Motor neuron (in vitro differentiated cells): ENCODE measurements at regions not wholly inside any gene's neighbourhood (a gene's known extent, or its start where the extent isn't known, plus 50 kb on each side); places are given as distances from the start of the nearest gene placed in this dataset.
A peak's percentile ranks its signal among the peaks of the same experiment; 100 is the strongest.

Experiments
- ATAC-seq, 8 experiments: fragments of 200-7000 bp; cut with Tn5 transposase; replicated peaks in 6 of 8; 2 replicates each; pipeline ENCODE4 v1.8.0; 2021; ENCODE audit warnings: mild to moderate bottlenecking in 8 of 8, moderate library complexity in 8 of 8
- H3K27ac ChIP-seq, 2 donors: fragments of 250-450 bp; sonication (Bioruptor Pico); 2 replicates each; pipeline ENCODE4 v1.9.0; 2021; ENCODE audit warnings: antibody characterized with exemption in 2 of 2, mild to moderate bottlenecking in 2 of 2, moderate library complexity in 1 of 2
- H3K4me1 ChIP-seq, 2 donors: fragments of 250-450 bp; sonication (Bioruptor Pico); replicated peaks in 1 of 2; 2 replicates each; pipeline ENCODE4 v1.6.1; 2021; ENCODE audit warnings: antibody characterized with exemption in 2 of 2, mild to moderate bottlenecking in 2 of 2, moderate library complexity in 1 of 2
- H3K4me3 ChIP-seq, 5 donors: fragments of 250-450 bp; sonication (Bioruptor Pico); 2 replicates each; pipeline ENCODE4 v1.9.0; 2021; ENCODE audit warnings: antibody characterized with exemption in 5 of 5, mild to moderate bottlenecking in 5 of 5, moderate library complexity in 4 of 5
- WGBS, 10 experiments: fragments of 450-650 bp; shearing (Covaris generic); methylation state at CpG; one replicate each; pipeline ENCODE4 v1.0.0; 2022; 5-methylcytosine and 5-hydroxymethylcytosine counted together
- in situ Hi-C, 9 experiments: fragments of 400-800 bp; cut with MboI; loops; one replicate each; pipeline ENCODE4 v1.15.0; 2021; ENCODE audit warnings: low sequenced_read_pairs in 9 of 9, low pct_unique_long_range_greater_than_20kb in 2 of 9; ENCODE audit not compliant: unreplicated experiment in 9 of 9

DNA sequence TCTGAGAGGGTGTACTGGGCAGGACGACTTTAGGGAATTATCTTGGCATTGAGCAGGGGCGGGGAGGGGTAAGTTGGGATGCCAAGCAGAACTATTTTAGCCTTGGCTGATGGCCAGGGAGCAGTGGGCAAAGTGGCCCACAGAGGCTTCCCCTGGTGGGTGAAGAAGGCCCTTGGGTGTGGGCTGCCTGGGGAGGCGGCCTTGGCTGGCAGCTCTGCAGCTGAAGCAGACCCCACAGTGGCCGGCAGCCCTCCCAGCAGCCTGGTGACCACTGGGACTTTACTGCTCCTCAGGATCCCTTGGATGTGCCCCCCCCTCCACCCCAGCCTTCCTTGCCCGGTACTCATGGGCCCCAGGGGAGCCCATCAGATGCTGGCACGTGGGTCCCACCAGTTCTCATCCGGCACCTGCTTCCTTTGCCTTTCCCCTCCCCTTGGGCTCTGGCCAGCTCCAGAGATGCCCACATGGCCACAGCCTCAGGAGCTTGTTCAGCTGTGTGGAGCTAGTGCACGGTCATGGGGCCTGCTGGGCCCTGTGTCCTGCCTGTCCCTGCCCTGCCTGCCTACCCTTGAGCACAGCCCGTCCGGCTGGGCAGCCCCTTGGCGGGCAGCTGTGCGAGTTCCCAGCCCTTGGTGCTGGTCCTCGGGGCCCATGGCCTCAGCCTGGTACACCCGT lies 122.1 kb upstream of the HS6ST1 start:
- peaks cover 62 to 75% of the 10 kb centered on the region in 2 donors for H3K4me1 ChIP-seq
- WGBS, 10 experiments = 50 to 100% (median 93%) methylated on average over 1 to 5 of the region's 14 CpGs; no CpG with 5 or more reads in 5 of the 10 experiments
- H3K4me3 ChIP-seq = no peak overlapping the region
- no peak for ATAC-seq
- no peak overlapping the region for H3K27ac ChIP-seq
- in situ Hi-C loops = no loop called here

DNA sequence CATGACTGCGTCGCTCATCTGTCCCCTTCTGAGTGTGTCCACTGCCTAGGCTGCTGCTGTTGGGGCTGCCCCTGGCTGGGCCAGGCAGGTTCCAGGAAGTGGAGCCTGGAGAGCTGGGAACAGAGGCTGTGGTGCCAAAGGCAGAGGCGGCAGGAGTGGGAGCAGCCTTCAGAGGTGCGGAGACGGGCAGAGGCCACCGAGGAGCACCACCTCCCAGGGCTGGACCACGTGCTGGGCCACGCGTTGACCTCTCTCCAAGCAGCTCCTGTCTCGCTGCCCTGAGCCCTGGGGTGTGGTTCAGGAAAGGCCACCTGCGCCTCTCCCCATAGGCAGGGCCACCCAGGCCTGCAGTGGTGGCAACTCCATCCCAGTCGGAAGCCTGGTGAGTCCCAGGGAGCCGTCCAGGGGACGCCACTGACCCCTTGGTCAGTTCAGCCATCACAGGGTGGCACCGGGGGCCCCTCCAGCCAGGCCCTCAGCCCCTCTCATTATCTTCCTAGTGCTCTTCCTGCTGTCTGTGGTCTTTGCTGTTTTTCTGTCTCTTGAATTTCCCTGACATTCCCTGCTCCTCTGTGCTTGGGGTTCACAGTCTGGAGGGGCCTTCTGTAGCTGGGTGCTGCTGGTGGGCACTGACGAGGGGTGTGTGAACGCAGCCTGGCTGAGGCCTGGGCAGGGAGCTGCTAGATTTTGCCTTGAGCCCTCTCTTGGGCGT lies 122.8 kb upstream of the HS6ST1 start:
- Histone ChIP-seq H3K4me3 (no peak overlapping the region), H3K4me1 (peaks cover 62 to 74% of the 10 kb centered on the region in 2 donors), H3K27ac (no peak overlapping the region)
- ATAC-seq = no peak
- in situ Hi-C loops = no loop called here
- WGBS, 10 experiments = 33 to 100% (median 94%) methylated on average over 1 to 4 of the region's 18 CpGs; no CpG with 5 or more reads in 4 of the 10 experiments

DNA sequence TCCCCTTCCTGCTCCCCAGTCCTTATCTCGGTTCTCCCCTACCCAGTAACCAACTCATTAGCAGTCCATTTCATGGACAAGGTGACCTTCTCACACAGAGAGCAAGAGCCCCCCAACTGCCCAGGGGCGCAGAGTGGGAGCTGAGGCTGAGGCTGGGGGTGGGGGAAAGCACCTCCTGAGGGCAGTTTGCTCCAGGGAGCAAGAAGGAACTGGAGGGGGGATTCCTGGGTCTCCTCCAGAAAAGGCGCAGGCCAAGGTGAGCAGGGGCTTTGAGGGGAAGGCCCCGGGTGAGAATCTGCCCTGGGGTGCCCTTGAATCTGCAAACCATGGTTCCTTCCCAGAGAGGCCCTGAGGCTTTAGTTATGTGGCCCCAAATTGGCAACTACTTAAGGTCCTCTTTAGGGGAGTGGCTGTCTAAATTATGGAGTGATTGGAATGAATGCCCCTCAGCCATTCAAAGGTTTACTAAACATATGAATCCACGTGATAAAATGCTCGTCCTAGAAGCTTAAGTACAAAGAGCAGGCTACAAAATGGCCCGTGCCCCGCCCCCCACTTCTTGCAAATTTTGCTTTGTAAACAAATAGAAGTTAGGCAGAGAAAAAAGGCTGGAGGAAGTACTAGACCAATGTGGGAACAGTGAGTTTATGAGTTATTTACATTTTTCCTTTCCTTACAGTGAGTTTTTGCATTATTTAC lies 123.5 kb upstream of the HS6ST1 start:
- Histone ChIP-seq H3K27ac (no peak overlapping the region), H3K4me3 (no peak overlapping the region), H3K4me1 (peaks cover 68 to 72% of the 10 kb centered on the region in 2 donors)
- ATAC-seq = peak in 3 of 8 experiments; percentile 4 to 79 (median 29)
- in situ Hi-C loops = no loop called here
- WGBS, 10 experiments = 23 to 83% (median 56%) methylated on average over 1 to 5 of the region's 8 CpGs; no CpG with 5 or more reads in 2 of the 10 experiments

DNA sequence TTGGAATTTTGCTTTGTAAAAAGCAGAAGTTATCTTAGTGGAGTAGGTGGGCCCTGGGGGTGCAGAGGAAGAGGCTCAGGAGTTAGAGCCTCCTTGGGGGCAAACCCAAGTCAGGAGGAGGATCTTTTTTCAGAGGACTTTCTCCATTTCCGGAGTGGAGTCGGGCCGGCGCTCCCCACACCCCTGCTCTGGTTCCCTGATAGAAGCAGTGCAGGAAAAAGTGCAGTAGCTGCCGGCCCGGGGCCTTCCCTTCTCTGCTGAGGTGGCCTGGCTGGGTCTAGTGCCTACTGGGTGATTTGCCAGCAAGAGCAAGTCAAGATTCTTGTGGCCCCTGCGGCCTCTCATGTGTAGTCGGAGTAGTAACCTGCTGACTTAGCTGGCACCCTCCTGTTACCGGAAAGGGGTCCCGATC lies 124.2 kb upstream of the HS6ST1 start:
- H3K27ac ChIP-seq = no peak overlapping the region
- 30 to 80% (median 59%) methylated on average over 3 to 7 of the region's 10 CpGs; no CpG with 5 or more reads in 6 of the 10 experiments for WGBS, 10 experiments
- in situ Hi-C loops = no loop called here
- no peak overlapping the region for H3K4me3 ChIP-seq
- no peak for ATAC-seq
- H3K4me1 ChIP-seq = peaks cover 71 to 74% of the 10 kb centered on the region in 2 donors

DNA sequence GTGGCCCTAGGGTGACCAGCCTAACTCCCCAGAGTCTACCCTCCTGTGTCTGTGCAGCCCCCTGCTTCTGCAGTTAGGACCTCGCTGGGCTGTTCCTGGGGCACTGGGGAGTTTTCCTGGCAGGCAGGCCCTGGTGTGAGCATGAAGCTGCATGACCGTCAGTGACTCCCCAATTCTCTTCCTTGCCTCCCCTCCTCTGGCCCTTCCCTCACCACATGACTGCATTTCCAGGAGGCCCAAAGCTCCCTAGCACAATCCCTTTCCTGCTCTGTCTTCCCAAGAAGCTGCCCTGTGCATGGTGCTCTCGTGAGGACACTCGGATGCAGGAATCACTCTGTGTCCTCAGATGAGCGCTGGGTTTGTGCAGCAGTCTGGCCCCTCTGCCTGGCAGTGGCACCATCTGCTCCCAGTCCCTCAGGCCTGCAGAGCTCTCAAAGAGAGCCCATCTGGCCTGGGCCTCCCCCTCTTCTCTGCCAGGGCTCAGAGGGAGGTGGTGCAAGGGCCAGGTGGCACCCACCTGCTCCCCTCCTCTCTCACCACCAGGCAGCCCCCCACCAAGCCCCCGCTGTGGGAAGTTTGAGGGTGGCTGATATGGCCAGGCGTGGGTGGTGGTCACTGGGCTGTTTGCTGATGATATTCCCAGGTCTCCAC lies 125.6 kb upstream of the HS6ST1 start:
- Histone ChIP-seq H3K4me3 (no peak overlapping the region), H3K27ac (no peak overlapping the region), H3K4me1 (peaks cover 62 to 68% of the 10 kb centered on the region in 2 donors)
- in situ Hi-C loops = no loop called here
- ATAC-seq = peak in 6 of 8 experiments; percentile 3 to 56 (median 28)
- WGBS, 10 experiments = 60 to 100% (median 87%) methylated on average over 1 to 3 of the region's 7 CpGs; no CpG with 5 or more reads in 5 of the 10 experiments

DNA sequence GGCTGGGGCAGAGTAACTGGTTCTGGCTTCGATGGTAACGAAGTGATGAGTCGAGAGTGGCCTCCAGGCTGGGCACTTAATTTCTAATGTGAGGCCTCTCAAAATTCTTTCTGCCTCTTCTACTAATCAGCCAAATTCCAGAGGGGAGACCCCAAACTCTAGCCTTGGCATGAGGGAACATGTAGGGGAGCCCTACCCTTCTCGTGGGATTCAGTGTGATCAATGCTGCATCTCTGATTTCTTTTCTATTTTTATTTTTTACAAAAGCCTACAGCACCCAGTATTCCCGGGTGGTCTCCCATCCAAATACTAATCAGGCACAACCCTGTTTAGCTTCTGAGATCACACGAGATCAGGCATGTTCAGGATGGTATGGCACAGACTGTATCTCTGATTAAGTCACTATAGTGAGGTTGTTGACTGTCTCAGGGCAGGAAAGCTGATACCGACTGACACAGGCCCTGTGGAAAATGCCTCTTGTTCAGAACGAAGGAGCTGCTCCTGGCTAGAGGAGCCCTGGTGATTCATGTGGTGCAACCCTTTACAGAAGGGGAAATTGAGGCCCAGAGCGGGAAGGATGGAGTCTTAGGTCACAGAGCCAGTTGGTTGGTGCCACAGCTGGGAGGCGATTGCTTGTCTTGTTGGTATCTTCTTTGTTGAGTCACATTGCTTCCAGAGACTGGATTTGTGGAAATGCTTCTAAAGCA lies 126.3 kb upstream of the HS6ST1 start:
- Histone ChIP-seq H3K4me1 (peaks cover 62 to 71% of the 10 kb centered on the region in 2 donors), H3K27ac (no peak overlapping the region), H3K4me3 (no peak overlapping the region)
- ATAC-seq = no peak
- in situ Hi-C loops = no loop called here
- 58 to 100% (median 83%) methylated on average over 1 to 7 of the region's 10 CpGs; no CpG with 5 or more reads in 1 of the 10 experiments for WGBS, 10 experiments

DNA sequence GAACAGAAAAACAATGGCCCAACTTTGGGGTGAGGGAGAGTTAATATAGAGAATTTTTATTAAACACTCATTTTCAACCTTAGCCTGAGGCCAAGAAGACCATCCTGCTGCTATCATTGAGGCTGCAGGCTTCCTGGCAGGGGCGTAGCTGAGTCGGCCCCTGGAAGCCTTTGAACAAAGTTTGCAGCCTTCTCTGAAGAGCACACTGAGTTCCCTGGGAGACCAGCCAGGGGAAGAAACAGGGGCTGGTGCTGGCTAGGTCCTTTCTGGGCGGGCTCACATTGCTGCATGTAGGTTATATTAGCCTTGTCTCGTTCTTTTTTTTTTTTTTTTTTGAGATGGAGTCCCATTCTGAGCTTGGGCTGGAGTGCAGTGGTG lies 126.8 kb upstream of the HS6ST1 start:
- Histone ChIP-seq H3K4me1 (peaks cover 63 to 71% of the 10 kb centered on the region in 2 donors), H3K27ac (no peak overlapping the region), H3K4me3 (no peak overlapping the region)
- ATAC-seq = no peak
- in situ Hi-C loops = no loop called here
- 58 to 100% (median 100%) methylated on average over 1 to 3 of the region's 4 CpGs; no CpG with 5 or more reads in 3 of the 10 experiments for WGBS, 10 experiments

DNA sequence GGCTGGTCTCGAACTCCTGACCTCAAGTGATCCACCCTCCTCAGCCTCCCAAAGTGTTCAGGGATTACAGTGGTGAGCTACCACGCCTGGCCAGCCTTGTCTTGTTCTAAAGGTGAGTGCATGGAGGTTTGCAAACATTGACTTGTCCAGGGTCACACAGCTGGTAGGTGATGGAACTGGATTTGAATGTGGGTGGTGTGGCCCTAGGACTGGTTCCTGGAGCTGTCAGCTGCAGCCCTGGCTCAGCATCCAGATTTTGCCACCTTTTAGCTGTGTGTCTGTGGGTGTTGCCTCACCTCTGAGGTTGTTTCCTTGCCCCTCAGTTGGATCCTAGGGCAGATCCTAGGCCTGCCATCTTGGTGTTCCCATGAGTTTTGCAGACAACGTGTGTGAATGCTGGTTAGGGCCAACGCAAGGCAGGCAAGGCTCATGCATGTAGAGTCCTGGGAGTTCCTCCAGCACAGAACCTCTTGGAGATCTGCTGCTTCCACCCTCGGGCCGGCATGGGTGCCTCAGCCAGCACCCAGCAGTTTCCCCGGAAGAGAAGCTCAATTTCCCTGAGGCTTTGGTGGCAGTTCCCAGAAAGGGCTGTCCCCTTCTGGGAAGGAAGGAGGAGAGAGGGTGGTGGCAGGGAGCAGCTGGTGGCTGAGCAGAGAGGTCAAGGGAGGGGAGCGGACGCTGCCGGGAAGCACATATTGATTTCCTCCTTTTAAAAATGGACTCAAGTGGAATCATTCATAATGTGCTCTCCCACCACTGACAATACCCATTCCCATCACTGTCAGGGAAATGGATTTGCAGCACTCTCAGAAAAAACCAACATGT lies 127.6 kb upstream of the HS6ST1 start:
- in situ Hi-C loops = no loop called here
- WGBS, 10 experiments = 20 to 100% (median 41%) methylated on average over 1 to 7 of the region's 10 CpGs; no CpG with 5 or more reads in 2 of the 10 experiments
- Histone ChIP-seq H3K4me1 (peaks cover 68 to 77% of the 10 kb centered on the region in 2 donors), H3K4me3 (no peak overlapping the region), H3K27ac (peak overlapping the region; percentile 26 to 70)
- ATAC-seq = peak; percentile 24 to 81 (median 69)

DNA sequence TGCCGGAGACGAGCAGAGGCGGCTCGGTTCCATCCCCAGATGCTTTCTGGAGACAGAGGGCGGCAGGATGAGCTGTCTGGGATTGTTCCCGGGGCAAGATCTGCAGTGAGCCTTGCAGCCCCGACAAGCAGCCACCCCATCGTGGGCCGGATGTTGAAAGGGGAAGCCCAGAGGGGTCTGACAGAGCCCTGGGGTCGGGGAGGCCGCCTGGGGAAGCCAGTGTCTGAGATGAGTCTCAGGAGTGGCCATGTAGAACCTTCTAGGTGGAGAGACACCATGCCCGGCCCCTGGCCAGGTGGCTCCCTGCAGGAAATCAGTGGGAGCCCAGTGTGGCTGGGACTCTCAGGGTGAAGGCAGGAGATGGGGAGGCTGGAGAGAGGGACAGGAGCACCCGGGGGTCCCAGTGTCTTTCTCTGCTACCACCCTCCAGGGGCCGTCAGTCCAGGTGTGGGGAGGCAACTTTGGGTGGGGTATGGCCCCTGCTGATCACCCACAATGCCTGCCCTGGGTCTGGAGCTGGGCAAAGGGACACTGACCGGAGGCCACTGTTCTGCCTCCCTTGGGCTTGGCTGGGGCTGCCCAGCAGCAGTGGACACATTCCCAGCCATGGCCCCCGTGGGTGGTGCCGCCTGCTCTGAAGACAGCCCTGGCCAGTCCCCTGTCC lies 128.3 kb upstream of the HS6ST1 start:
- in situ Hi-C loops = no loop called here
- Histone ChIP-seq H3K4me3 (no peak overlapping the region), H3K4me1 (peaks cover 71 to 77% of the 10 kb centered on the region in 2 donors), H3K27ac (peak overlapping the region; percentile 70 to 80)
- ATAC-seq = peak in 2 of 8 experiments; percentile 2 to 3
- WGBS, 10 experiments = 0 to 62% (median 35%) methylated on average over 1 to 7 of the region's 17 CpGs; no CpG with 5 or more reads in 6 of the 10 experiments

DNA sequence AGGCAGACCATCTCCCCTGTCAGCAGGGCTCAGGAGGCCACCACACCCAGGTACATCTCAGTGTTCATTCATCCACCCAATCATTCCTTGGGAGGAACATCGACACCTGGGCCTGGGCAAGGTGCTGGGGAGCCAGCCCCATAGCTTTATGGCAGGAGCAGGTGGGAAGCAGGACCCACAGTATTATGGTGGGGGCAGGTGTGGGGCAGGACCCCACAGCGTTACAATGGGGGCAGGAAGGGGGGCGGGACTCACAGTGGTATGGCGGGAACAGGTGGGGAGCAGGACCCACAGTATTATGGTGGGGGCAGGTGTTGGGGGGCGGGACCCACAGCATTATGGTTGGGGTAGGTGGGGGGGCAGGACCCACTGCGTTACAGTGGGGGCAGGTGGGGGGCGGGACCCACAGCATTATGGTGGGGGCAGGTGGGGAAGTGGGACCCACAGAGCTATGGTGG lies 128.9 kb upstream of the HS6ST1 start:
- no peak for ATAC-seq
- peaks cover 66 to 71% of the 10 kb centered on the region in 2 donors for H3K4me1 ChIP-seq
- in situ Hi-C loops = no loop called here
- no peak overlapping the region for H3K4me3 ChIP-seq
- no CpG with 5 or more reads among the region's 7 CpGs for WGBS, 10 experiments
- peak overlapping the region; percentile 70 to 80 for H3K27ac ChIP-seq
